Endothelial cell of umbilical vein (primary cell): ENCODE measurements at regions not wholly inside any gene's neighbourhood (a gene's known extent, or its start where the extent isn't known, plus 50 kb on each side); places are given as distances from the start of the nearest gene placed in this dataset.

Experiments used
- BruUV-seq: library from RNA; stranded (reverse); fragments of 400-500 nt; replicated peaks from 2 replicates; lab custom pipeline; 2021; lab: Mats Ljungman, UMichigan
- CTCF ChIA-PET: fragments of 300-600, 350-600 bp; sonication (Branson Sonifier 250); formaldehyde crosslinking; loops from one replicate; lab custom pipeline; 2021; ENCODE audit warnings: antibody characterized with exemption, inconsistent platforms; lab: Charles Lee
- POLR2A ChIA-PET: fragments of 300-600, 350-600 bp; sonication (Branson Sonifier 250); formaldehyde crosslinking; loops from one replicate; lab custom pipeline; 2021; ENCODE audit warnings: antibody characterized with exemption, inconsistent platforms; lab: Charles Lee
- DNase-seq: peaks from one replicate; pipeline ENCODE4 v3.0.0-alpha.2; 2011; ENCODE audit warnings: low read depth, low spot score
- FAIRE-seq: peaks from 2 replicates; lab custom pipeline; 2011; peaks lifted over from hg19 to GRCh38; lab: Jason Lieb, UNC
- H2AFZ ChIP-seq: 2 replicates; pipeline ENCODE4 v1.6.0; 2012; ENCODE audit warnings: low read depth, low read length, control low read depth, inconsistent platforms
- H3K27ac ChIP-seq: 2 replicates; pipeline ENCODE4 v1.5.1; 2011; ENCODE audit warnings: low read depth, mild to moderate bottlenecking, control low read depth, low read length, moderate library complexity; ENCODE audit not compliant: insufficient read depth
- H3K27me3 ChIP-seq, 2 experiments: 2 replicates each; pipeline versions ENCODE4 v1.6.0 to v1.6.1; 2011; ENCODE audit warnings: low read length in 2 of 2, mixed read lengths in 1 of 2; ENCODE audit not compliant: control insufficient read depth in 2 of 2, insufficient read depth in 2 of 2
- H3K36me3 ChIP-seq, 2 experiments: 2 replicates in 1 of 2; 3 replicates in 1 of 2; pipeline ENCODE4 v1.5.1; 2011; ENCODE audit warnings: low read length in 2 of 2, mild to moderate bottlenecking in 1 of 2, moderate library complexity in 1 of 2; ENCODE audit not compliant: control insufficient read depth in 2 of 2, insufficient read depth in 2 of 2; ENCODE audit errors: extremely low read depth in 1 of 2
- H3K4me1 ChIP-seq: 3 replicates; pipeline ENCODE4 v1.5.1; 2011; ENCODE audit warnings: mild to moderate bottlenecking, low read length; ENCODE audit not compliant: control insufficient read depth, insufficient read depth; ENCODE audit errors: extremely low read depth
- H3K4me2 ChIP-seq: 2 replicates; pipeline ENCODE4 v1.6.1; 2011; ENCODE audit warnings: low read length, control low read depth, mixed read lengths; ENCODE audit not compliant: insufficient read depth
- H3K4me3 ChIP-seq, 3 experiments: fragments of 200-600 bp in 1 of 3; sonication (generic), shearing (Covaris generic) in 1 of 3; replicated peaks in 1 of 3; 2 replicates each; pipeline ENCODE4 v1.5.1; 2011 to 2016; ENCODE audit warnings: control low read depth in 3 of 3, low read length in 3 of 3, mild to moderate bottlenecking in 2 of 3, inconsistent platforms in 1 of 3, low read depth in 1 of 3, moderate library complexity in 1 of 3; ENCODE audit not compliant: insufficient read depth in 1 of 3
- H3K79me2 ChIP-seq: 2 replicates; pipeline ENCODE4 v1.6.0; 2012; ENCODE audit warnings: low read length, inconsistent platforms; ENCODE audit not compliant: control insufficient read depth, insufficient read depth
- H3K9ac ChIP-seq: replicated peaks from 2 replicates; pipeline ENCODE3; 2011; ENCODE audit warnings: low read length, control low read depth; ENCODE audit not compliant: insufficient read depth; ENCODE audit errors: extremely low read depth
- H3K9me1 ChIP-seq: replicated peaks from 3 replicates; pipeline ENCODE4 v1.6.0; 2011; ENCODE audit warnings: mild to moderate bottlenecking, low read length; ENCODE audit not compliant: control insufficient read depth, insufficient read depth; ENCODE audit errors: extremely low read depth
- H3K9me3 ChIP-seq: replicated peaks from 2 replicates; pipeline ENCODE4 v1.5.1; 2012; ENCODE audit warnings: low read length, inconsistent platforms; ENCODE audit not compliant: control insufficient read depth, insufficient read depth
- H4K20me1 ChIP-seq: replicated peaks from 2 replicates; pipeline ENCODE3; 2011; ENCODE audit warnings: mild to moderate bottlenecking, low read length; ENCODE audit not compliant: control insufficient read depth, insufficient read depth; ENCODE audit errors: extremely low read depth
- EZH2 ChIP-seq: IDR thresholded peaks from 2 replicates; pipeline ENCODE4 v1.6.1; 2012; ENCODE audit warnings: borderline replicate concordance, low read depth, mild to moderate bottlenecking, moderate library complexity, low read length, inconsistent platforms; ENCODE audit not compliant: severe bottlenecking
- FOS ChIP-seq: IDR thresholded peaks from 2 replicates; pipeline ENCODE4 v1.6.1; 2011; ENCODE audit warnings: mild to moderate bottlenecking, low read length, moderate library complexity, borderline replicate concordance; ENCODE audit not compliant: insufficient read depth
- GATA2 ChIP-seq: IDR thresholded peaks from 2 replicates; pipeline ENCODE4 v1.7.0; 2011; ENCODE audit warnings: low read depth, mild to moderate bottlenecking, moderate library complexity, mixed read lengths, low read length; ENCODE audit not compliant: insufficient read length, insufficient read depth
- JUN ChIP-seq: IDR thresholded peaks from 2 replicates; pipeline ENCODE4 v1.6.1; 2011; ENCODE audit warnings: borderline replicate concordance, low read depth; ENCODE audit not compliant: insufficient read length, insufficient read depth
- MYC ChIP-seq: IDR thresholded peaks from one replicate; pipeline ENCODE4 v1.6.1; 2011; ENCODE audit warnings: mild to moderate bottlenecking, low read depth, low read length
- POLR2A ChIP-seq: IDR thresholded peaks from 2 replicates; pipeline ENCODE4 v1.6.1; 2012; ENCODE audit warnings: low read depth, mild to moderate bottlenecking, control low read depth, low read length
- POLR2AphosphoS5 ChIP-seq: IDR thresholded peaks from 2 replicates; pipeline ENCODE4 v1.6.1; 2012; ENCODE audit warnings: low read depth, mild to moderate bottlenecking, control low read depth, low read length, moderate library complexity; ENCODE audit not compliant: insufficient read depth
- dilution Hi-C: fragments of 300-500 bp; cut with MboI; formaldehyde crosslinking; loops from one replicate; pipeline ENCODE4 v1.15.0; 2019; ENCODE audit warnings: low sequenced_read_pairs; ENCODE audit not compliant: extremely low pct_ligation_motif_present
- intact Hi-C: fragments of 100-400 bp; cut with micrococcal nuclease; formaldehyde crosslinking; loops from one replicate; pipeline ENCODE4 v1.10.0; 2022
- TF ChIP-seq, protein P1 (sequence below): IDR thresholded peaks from 2 replicates; pipeline ENCODE4 v1.6.1; 2011; ENCODE audit not compliant: insufficient read depth, insufficient read length
- TF ChIP-seq, protein P2 (sequence below), 2 donors: IDR thresholded peaks; 1 replicate in 1 of 2; 2 replicates in 1 of 2; pipeline ENCODE4 v1.5.1; 2011; ENCODE audit warnings: low read length in 2 of 2, mild to moderate bottlenecking in 2 of 2, moderate library complexity in 2 of 2, control low read depth in 1 of 2, inconsistent platforms in 1 of 2, low read depth in 1 of 2; ENCODE audit not compliant: insufficient read depth in 1 of 2; ENCODE audit errors: extremely low read depth in 1 of 2

DNA sequence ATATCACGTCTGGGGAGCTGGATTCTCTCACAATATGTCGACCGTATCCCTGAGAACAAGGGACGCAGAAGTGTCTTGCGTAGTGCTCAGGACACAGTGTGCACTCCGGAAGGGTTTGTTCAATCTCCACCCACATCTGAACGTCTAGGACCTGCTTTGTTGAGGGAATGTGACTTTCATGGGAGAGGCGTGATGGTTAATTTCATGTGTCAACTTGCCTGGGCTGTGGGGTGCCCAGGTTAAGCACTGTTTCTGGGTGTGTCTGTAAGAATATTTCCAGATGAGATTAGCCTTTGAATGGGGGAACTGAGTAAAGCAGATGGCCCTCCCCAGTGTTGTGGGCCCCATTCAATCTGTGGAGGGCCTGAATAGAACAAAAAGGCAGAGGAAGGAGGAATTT is 80.4 kb upstream of the SFMBT2 start:
- ChIA-PET POLR2A (no interaction called here), CTCF (no interaction called here)

DNA sequence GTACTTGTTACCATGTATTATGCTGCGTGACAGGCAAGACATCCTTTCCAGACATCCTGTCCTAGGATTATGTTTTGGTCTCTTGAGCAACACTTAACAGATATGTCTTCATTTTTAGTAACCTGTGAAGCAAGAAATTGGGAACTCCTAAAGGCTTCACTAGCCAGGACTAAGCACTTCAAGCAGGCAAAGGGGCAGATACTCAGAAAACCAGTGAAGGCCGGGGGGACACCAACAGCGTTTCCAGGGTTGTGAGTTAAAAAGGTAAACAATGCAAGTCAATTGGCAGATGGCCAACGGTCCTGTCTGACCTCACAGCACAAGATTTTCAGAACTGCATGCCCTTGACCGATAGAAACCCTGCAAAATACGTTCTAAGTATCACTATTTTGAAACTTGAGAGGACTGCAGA is 77.6 kb upstream of the SFMBT2 start:
- H3K4me3 ChIP-seq, result no peak overlapping the region
- ChIA-PET CTCF (no interaction called here), POLR2A (no interaction called here)
- H4K20me1 ChIP-seq, result no peaks in the 10 kb centered on the region
- H2AFZ ChIP-seq, result no peak overlapping the region
- H3K4me1 ChIP-seq, result no peaks in the 10 kb centered on the region
- FAIRE-seq, result no peak
- no TSS peak for BruUV-seq
- no peaks in the 10 kb centered on the region for H3K9me3 ChIP-seq
- no peaks in the 10 kb centered on the region for H3K27me3 ChIP-seq
- no peaks in the 10 kb centered on the region for H3K79me2 ChIP-seq
- H3K4me2 ChIP-seq, result no peak overlapping the region
- no peaks in the 10 kb centered on the region for H3K36me3 ChIP-seq
- dilution Hi-C loops, result no loop called here
- no peak overlapping the region for H3K27ac ChIP-seq
- DNase-seq, result no peak
- no peak for TF ChIP-seq POLR2AphosphoS5
- no peak for TF ChIP-seq JUN
- TF ChIP-seq GATA2, result no peak
- no peak for TF ChIP-seq MYC
- TF ChIP-seq, protein P1, sequence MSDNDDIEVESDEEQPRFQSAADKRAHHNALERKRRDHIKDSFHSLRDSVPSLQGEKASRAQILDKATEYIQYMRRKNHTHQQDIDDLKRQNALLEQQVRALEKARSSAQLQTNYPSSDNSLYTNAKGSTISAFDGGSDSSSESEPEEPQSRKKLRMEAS, result no peak
- no peak for TF ChIP-seq FOS
- TF ChIP-seq, protein P2, sequence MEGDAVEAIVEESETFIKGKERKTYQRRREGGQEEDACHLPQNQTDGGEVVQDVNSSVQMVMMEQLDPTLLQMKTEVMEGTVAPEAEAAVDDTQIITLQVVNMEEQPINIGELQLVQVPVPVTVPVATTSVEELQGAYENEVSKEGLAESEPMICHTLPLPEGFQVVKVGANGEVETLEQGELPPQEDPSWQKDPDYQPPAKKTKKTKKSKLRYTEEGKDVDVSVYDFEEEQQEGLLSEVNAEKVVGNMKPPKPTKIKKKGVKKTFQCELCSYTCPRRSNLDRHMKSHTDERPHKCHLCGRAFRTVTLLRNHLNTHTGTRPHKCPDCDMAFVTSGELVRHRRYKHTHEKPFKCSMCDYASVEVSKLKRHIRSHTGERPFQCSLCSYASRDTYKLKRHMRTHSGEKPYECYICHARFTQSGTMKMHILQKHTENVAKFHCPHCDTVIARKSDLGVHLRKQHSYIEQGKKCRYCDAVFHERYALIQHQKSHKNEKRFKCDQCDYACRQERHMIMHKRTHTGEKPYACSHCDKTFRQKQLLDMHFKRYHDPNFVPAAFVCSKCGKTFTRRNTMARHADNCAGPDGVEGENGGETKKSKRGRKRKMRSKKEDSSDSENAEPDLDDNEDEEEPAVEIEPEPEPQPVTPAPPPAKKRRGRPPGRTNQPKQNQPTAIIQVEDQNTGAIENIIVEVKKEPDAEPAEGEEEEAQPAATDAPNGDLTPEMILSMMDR (IDR thresholded peaks at IDR 0.05; ENCODE audit: extremely low read depth in 1 of 2, insufficient read depth in 1 of 2, low read depth in 1 of 2, low read length in 2 of 2), result no peak
- TF ChIP-seq POLR2A, result no peak
- TF ChIP-seq EZH2, result no peak
- intact Hi-C loops, result no loop called here
- H3K9ac ChIP-seq, result no peak overlapping the region
- H3K9me1 ChIP-seq, result no peaks in the 10 kb centered on the region

More for the DNA sequence above, 80.4 kb upstream of the SFMBT2 start:
- DNase-seq (no peak), FAIRE-seq (no peak)
- H3K4me3 ChIP-seq, result no peak overlapping the region
- no TSS peak for BruUV-seq
- no peak overlapping the region for H3K4me2 ChIP-seq
- H3K9me1 ChIP-seq, result no peaks in the 10 kb centered on the region
- H3K27ac ChIP-seq, result no peak overlapping the region
- no peak overlapping the region for H2AFZ ChIP-seq
- H3K9ac ChIP-seq, result no peak overlapping the region
- no peaks in the 10 kb centered on the region for H3K36me3 ChIP-seq
- intact Hi-C loops, result no loop called here
- dilution Hi-C loops, result no loop called here
- H3K79me2 ChIP-seq, result no peaks in the 10 kb centered on the region
- TF ChIP-seq EZH2 (no peak), POLR2A (no peak), JUN (no peak)
- TF ChIP-seq, protein P2 (IDR thresholded peaks at IDR 0.05; ENCODE audit: extremely low read depth in 1 of 2, insufficient read depth in 1 of 2, low read depth in 1 of 2, low read length in 2 of 2), result no peak
- TF ChIP-seq, protein P1, result no peak
- no peaks in the 10 kb centered on the region for H3K4me1 ChIP-seq
- H3K9me3 ChIP-seq, result no peaks in the 10 kb centered on the region
- no peaks in the 10 kb centered on the region for H3K27me3 ChIP-seq
- no peaks in the 10 kb centered on the region for H4K20me1 ChIP-seq
